GM23338 (cell line): ENCODE measurements at regions not wholly inside any gene's neighbourhood (a gene's known extent, or its start where the extent isn't known, plus 50 kb on each side); places are given as distances from the start of the nearest gene placed in this dataset.

Experiments used
- ATAC-seq: fragments of 200-7000 bp; cut with Tn5 transposase; 3 replicates; pipeline ENCODE4 v1.9.1; 2020
- DNase-seq: peaks from one replicate; pipeline ENCODE4 v3.0.0-alpha.2; 2015; ENCODE audit warnings: low spot score
- H2AFZ ChIP-seq: fragments of 200-600 bp; sonication (generic); 2 replicates; pipeline ENCODE4 v1.8.0; 2016; ENCODE audit warnings: antibody characterized with exemption, mild to moderate bottlenecking, moderate library complexity
- H3F3A ChIP-seq: fragments of 200-600 bp; sonication (generic); replicated peaks from 2 replicates; pipeline ENCODE4 v1.8.0; 2017; ENCODE audit warnings: antibody characterized with exemption, mixed run types, low read depth
- H3K27ac ChIP-seq: fragments of 200-600 bp; sonication (generic); 2 replicates; pipeline ENCODE4 v1.6.1; 2016; ENCODE audit warnings: low read depth
- H3K27me3 ChIP-seq: fragments of 200-600 bp; sonication (generic); 2 replicates; pipeline ENCODE4 v1.8.0; 2016; ENCODE audit warnings: mild to moderate bottlenecking, mixed run types, moderate library complexity; ENCODE audit not compliant: insufficient read depth
- H3K36me3 ChIP-seq: fragments of 200-600 bp; sonication (generic); 2 replicates; pipeline ENCODE4 v1.8.0; 2016; ENCODE audit warnings: mild to moderate bottlenecking; ENCODE audit not compliant: insufficient read depth
- H3K4me1 ChIP-seq: fragments of 200-600 bp; sonication (generic); 2 replicates; pipeline ENCODE4 v1.8.0; 2016; ENCODE audit warnings: mild to moderate bottlenecking, moderate library complexity; ENCODE audit not compliant: insufficient read depth
- H3K4me2 ChIP-seq: fragments of 200-600 bp; sonication (generic); 2 replicates; pipeline ENCODE4 v1.7.1; 2017; ENCODE audit warnings: mixed run types
- H3K4me3 ChIP-seq: fragments of 200-600 bp; sonication (generic); 2 replicates; pipeline ENCODE4 v1.6.1; 2016; ENCODE audit warnings: mixed run types
- H3K79me2 ChIP-seq: fragments of 200-600 bp; sonication (generic); replicated peaks from 2 replicates; pipeline ENCODE4 v1.8.0; 2017; ENCODE audit warnings: mild to moderate bottlenecking; ENCODE audit not compliant: insufficient read depth
- H3K9me2 ChIP-seq: fragments of 200-600 bp; sonication (generic); 2 replicates; pipeline ENCODE4 v1.8.0; 2017; ENCODE audit not compliant: insufficient read depth
- H4K20me1 ChIP-seq: fragments of 200-600 bp; sonication (generic); replicated peaks from 2 replicates; pipeline ENCODE4 v1.8.0; 2017; ENCODE audit warnings: mild to moderate bottlenecking; ENCODE audit not compliant: insufficient read depth
- H3K27ac Mint-ChIP-seq: 2 replicates; pipeline ENCODE4 v1.8.0; 2020; ENCODE audit warnings: inconsistent platforms, mild to moderate bottlenecking, moderate library complexity, mixed read lengths
- H3K27me3 Mint-ChIP-seq: 3 replicates; pipeline ENCODE4 v1.8.0; 2022; ENCODE audit warnings: low read depth, mild to moderate bottlenecking, moderate library complexity, mixed read lengths, inconsistent platforms; ENCODE audit not compliant: insufficient read depth, poor library complexity
- H3K36me3 Mint-ChIP-seq: 3 replicates; pipeline ENCODE4 v1.8.0; 2021; ENCODE audit warnings: low read depth, mild to moderate bottlenecking, inconsistent platforms, moderate library complexity, mixed read lengths
- H3K4me1 Mint-ChIP-seq: 3 replicates; pipeline ENCODE4 v1.8.0; 2020; ENCODE audit warnings: mild to moderate bottlenecking, inconsistent platforms, mixed read lengths
- H3K4me3 Mint-ChIP-seq: 3 replicates; pipeline ENCODE4 v1.8.0; 2021; ENCODE audit warnings: moderate library complexity, mild to moderate bottlenecking, inconsistent platforms, mixed read lengths
- H3K9me3 Mint-ChIP-seq: 3 replicates; pipeline ENCODE4 v1.8.0; 2020; ENCODE audit warnings: moderate library complexity, mild to moderate bottlenecking, inconsistent platforms, mixed read lengths
- NANOG ChIP-seq: IDR thresholded peaks from 2 replicates; pipeline ENCODE4 v1.6.1; 2016; ENCODE audit warnings: antibody characterized with exemption, borderline replicate concordance
- REST ChIP-seq: IDR thresholded peaks from one replicate; pipeline ENCODE4 v1.6.1; 2018; ENCODE audit warnings: antibody characterized with exemption; ENCODE audit not compliant: unreplicated experiment
- STAT1 ChIP-seq: IDR thresholded peaks from one replicate; pipeline ENCODE4 v1.6.1; 2016; ENCODE audit warnings: antibody characterized with exemption; ENCODE audit not compliant: unreplicated experiment
- ZNF331 ChIP-seq: fragments of 250-450 bp; sonication (Bioruptor Pico); IDR thresholded peaks from 2 replicates; pipeline ENCODE4 v1.5.0; 2020; ENCODE audit warnings: low read depth, mild to moderate bottlenecking, moderate library complexity
- TF ChIP-seq, protein P1 (sequence below): fragments of 250-450 bp; sonication (Bioruptor Pico); IDR thresholded peaks from 2 replicates; pipeline ENCODE4 v1.5.0; 2020; ENCODE audit warnings: mild to moderate bottlenecking, moderate library complexity

DNA sequence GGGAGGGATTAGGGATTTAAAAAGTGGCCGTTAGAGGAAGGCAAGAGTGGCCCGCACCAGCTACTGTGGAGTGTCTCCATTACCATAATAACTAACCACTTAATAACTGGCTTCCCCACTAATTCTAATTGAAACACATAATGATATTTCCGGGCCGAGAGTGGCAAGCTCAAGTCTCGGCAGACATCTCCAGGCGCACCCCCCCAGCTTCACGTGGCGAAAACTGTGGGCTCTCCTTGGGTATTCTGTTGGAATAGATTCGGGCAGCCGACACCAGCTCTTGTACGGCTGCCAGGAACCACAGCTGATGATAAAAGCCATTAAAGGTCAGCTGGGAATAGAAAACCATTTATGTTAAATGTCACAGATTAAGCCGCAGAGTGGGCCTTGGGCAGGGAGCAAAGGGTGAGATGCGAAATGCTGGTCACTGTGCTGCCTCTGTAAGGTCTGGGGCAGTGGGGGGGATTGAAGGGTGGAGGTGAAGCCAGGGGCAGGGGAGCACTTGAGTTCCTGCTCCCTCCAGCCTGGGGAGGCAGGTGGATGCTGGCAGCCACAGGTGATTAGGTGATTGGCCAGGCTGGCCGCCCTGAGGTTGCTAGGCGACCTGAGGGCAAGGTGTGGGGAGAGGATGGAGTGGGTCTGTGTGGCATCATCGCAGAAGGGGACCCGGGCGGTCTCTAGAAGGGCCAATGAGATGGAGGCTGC, 115.6 kb upstream of the SDK2 start:
- no peaks in the 10 kb centered on the region; the same call in 2 of the 3 replicates for H3K36me3 Mint-ChIP-seq
- no peaks in the 10 kb centered on the region; the same call in 1 of the 2 replicates for H3K4me1 ChIP-seq
- H3K4me3 Mint-ChIP-seq: peak overlapping the region; percentile 53; the same call in 2 of the 3 replicates
- H3K27me3 ChIP-seq: no peaks in the 10 kb centered on the region
- H3K4me1 Mint-ChIP-seq: peaks cover 23% of the 10 kb centered on the region
- H3K27ac Mint-ChIP-seq: no peak overlapping the region
- H2AFZ ChIP-seq: peak overlapping the region; percentile 91
- no peak overlapping the region for H3K4me3 ChIP-seq
- TF ChIP-seq REST (no peak), ZNF331 (CRISPR knock-in tag) (no peak), NANOG (no peak)
- H3K27ac ChIP-seq: no peak overlapping the region
- peak; percentile 54 for DNase-seq
- no peaks in the 10 kb centered on the region for H3K79me2 ChIP-seq
- peak; percentile 80 for ATAC-seq
- no peaks in the 10 kb centered on the region for H3K9me3 Mint-ChIP-seq
- no peaks in the 10 kb centered on the region for H4K20me1 ChIP-seq
- H3K4me2 ChIP-seq: peak overlapping the region; percentile 65; the same call in 1 of the 2 replicates
- H3K27me3 Mint-ChIP-seq: peaks cover 10% of the 10 kb centered on the region
- H3K36me3 ChIP-seq: no peaks in the 10 kb centered on the region
- no peaks in the 10 kb centered on the region for H3F3A ChIP-seq
- H3K9me2 ChIP-seq: no peaks in the 10 kb centered on the region

- H3K4me3 ChIP-seq: no peak overlapping the region
- no peak for TF ChIP-seq STAT1
- TF ChIP-seq, protein P1, sequence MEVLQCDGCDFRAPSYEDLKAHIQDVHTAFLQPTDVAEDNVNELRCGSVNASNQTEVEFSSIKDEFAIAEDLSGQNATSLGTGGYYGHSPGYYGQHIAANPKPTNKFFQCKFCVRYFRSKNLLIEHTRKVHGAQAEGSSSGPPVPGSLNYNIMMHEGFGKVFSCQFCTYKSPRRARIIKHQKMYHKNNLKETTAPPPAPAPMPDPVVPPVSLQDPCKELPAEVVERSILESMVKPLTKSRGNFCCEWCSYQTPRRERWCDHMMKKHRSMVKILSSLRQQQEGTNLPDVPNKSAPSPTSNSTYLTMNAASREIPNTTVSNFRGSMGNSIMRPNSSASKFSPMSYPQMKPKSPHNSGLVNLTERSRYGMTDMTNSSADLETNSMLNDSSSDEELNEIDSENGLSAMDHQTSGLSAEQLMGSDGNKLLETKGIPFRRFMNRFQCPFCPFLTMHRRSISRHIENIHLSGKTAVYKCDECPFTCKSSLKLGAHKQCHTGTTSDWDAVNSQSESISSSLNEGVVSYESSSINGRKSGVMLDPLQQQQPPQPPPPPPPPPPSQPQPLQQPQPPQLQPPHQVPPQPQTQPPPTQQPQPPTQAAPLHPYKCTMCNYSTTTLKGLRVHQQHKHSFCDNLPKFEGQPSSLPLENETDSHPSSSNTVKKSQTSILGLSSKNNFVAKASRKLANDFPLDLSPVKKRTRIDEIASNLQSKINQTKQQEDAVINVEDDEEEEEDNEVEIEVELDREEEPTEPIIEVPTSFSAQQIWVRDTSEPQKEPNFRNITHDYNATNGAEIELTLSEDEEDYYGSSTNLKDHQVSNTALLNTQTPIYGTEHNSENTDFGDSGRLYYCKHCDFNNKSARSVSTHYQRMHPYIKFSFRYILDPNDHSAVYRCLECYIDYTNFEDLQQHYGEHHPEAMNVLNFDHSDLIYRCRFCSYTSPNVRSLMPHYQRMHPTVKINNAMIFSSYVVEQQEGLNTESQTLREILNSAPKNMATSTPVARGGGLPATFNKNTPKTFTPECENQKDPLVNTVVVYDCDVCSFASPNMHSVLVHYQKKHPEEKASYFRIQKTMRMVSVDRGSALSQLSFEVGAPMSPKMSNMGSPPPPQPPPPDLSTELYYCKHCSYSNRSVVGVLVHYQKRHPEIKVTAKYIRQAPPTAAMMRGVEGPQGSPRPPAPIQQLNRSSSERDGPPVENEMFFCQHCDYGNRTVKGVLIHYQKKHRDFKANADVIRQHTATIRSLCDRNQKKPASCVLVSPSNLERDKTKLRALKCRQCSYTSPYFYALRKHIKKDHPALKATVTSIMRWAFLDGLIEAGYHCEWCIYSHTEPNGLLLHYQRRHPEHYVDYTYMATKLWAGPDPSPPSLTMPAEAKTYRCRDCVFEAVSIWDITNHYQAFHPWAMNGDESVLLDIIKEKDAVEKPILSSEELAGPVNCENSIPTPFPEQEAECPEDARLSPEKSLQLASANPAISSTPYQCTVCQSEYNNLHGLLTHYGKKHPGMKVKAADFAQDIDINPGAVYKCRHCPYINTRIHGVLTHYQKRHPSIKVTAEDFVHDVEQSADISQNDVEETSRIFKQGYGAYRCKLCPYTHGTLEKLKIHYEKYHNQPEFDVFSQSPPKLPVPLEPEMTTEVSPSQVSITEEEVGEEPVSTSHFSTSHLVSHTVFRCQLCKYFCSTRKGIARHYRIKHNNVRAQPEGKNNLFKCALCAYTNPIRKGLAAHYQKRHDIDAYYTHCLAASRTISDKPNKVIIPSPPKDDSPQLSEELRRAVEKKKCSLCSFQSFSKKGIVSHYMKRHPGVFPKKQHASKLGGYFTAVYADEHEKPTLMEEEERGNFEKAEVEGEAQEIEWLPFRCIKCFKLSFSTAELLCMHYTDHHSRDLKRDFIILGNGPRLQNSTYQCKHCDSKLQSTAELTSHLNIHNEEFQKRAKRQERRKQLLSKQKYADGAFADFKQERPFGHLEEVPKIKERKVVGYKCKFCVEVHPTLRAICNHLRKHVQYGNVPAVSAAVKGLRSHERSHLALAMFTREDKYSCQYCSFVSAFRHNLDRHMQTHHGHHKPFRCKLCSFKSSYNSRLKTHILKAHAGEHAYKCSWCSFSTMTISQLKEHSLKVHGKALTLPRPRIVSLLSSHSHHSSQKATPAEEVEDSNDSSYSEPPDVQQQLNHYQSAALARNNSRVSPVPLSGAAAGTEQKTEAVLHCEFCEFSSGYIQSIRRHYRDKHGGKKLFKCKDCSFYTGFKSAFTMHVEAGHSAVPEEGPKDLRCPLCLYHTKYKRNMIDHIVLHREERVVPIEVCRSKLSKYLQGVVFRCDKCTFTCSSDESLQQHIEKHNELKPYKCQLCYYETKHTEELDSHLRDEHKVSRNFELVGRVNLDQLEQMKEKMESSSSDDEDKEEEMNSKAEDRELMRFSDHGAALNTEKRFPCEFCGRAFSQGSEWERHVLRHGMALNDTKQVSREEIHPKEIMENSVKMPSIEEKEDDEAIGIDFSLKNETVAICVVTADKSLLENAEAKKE (CRISPR knock-in tag): no peak
- H3K4me2 ChIP-seq: peak overlapping the region; percentile 65; the same call in 1 of the 2 replicates
- peak; percentile 91 for DNase-seq
- H3K79me2 ChIP-seq: no peaks in the 10 kb centered on the region
- Mint-ChIP-seq H3K4me1 (peaks cover 23% of the 10 kb centered on the region), H3K36me3 (no peaks in the 10 kb centered on the region; the same call in 2 of the 3 replicates), H3K4me3 (peak overlapping the region; percentile 53; the same call in 2 of the 3 replicates), H3K27ac (no peak overlapping the region), H3K27me3 (peaks cover 10% of the 10 kb centered on the region), H3K9me3 (no peaks in the 10 kb centered on the region)
- no peaks in the 10 kb centered on the region for H4K20me1 ChIP-seq
- H3K27me3 ChIP-seq: no peaks in the 10 kb centered on the region
- no peaks in the 10 kb centered on the region; the same call in 1 of the 2 replicates for H3K4me1 ChIP-seq
- ATAC-seq: peak; percentile 96
- H3K36me3 ChIP-seq: no peaks in the 10 kb centered on the region
- peak overlapping the region; percentile 91 for H2AFZ ChIP-seq
- H3K27ac ChIP-seq: no peak overlapping the region
- H3K9me2 ChIP-seq: no peaks in the 10 kb centered on the region
- H3F3A ChIP-seq: no peaks in the 10 kb centered on the region
Observed at GRCh38 chr17:73760439-73760758, 116.2 kb upstream of the SDK2 start.
